H1 (cell line): ENCODE measurements at regions not wholly inside any gene's neighbourhood (a gene's known extent, or its start where the extent isn't known, plus 50 kb on each side); places are given as distances from the start of the nearest gene placed in this dataset.

Experiments used
- ASH2L ChIP-seq: fragments of 200-600, 300-600 bp; sonication (generic); IDR thresholded peaks from one replicate; pipeline ENCODE4 v1.7.1; 2017; ENCODE audit warnings: low read length
- NANOG ChIP-seq: IDR thresholded peaks from 2 replicates; pipeline ENCODE4 v1.6.1; 2011; ENCODE audit warnings: low read length, low read depth, mild to moderate bottlenecking, inconsistent platforms; ENCODE audit not compliant: insufficient read depth, poor library complexity, severe bottlenecking
- POU5F1 ChIP-seq: IDR thresholded peaks from 2 replicates; pipeline ENCODE4 v1.6.1; 2011; ENCODE audit warnings: low read depth, mild to moderate bottlenecking, low read length, moderate library complexity
- RBBP5 ChIP-seq: IDR thresholded peaks from 2 replicates; pipeline ENCODE4 v1.7.1; 2012; ENCODE audit warnings: low read depth, mild to moderate bottlenecking, inconsistent platforms, low read length, moderate library complexity, borderline replicate concordance
- SIRT6 ChIP-seq: IDR thresholded peaks from one replicate; pipeline ENCODE4 v1.7.1; 2012; ENCODE audit warnings: low read length, inconsistent platforms
- SP1 ChIP-seq: IDR thresholded peaks from 2 replicates; pipeline ENCODE4 v1.6.1; 2011; ENCODE audit warnings: low read depth, low read length
- SUZ12 ChIP-seq: fragments of 200-600 bp; sonication (generic); IDR thresholded peaks from 2 replicates; pipeline ENCODE4 v1.6.1; 2012; ENCODE audit warnings: mild to moderate bottlenecking, inconsistent platforms, low read length, moderate library complexity, mixed read lengths
- TF ChIP-seq, protein P1 (sequence below): fragments of 300-600 bp; sonication (generic); IDR thresholded peaks from 2 replicates; pipeline ENCODE4 v1.7.1; 2012; ENCODE audit warnings: low read length, moderate library complexity, mild to moderate bottlenecking, inconsistent platforms; ENCODE audit not compliant: insufficient replicate concordance

DNA sequence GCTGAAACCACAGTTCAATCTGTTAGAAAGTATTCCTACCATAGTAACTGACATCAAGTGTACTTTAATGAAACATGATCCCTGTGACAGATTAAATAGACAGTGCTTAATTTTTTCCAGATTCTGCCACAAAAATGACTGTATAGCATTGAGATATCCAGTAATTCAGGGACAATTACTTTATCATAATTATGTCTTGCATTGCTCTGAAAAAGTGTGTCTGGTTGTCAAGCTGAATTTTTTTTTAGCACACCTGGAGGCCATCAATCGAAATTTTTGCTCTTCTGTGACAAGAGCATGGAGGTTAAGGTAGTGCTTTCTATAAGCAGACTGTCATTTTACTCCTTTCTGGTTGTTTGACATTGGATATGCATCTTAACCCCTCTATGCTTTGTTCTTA is 1083.8 kb upstream of the NRXN1 start (continued):
- TF ChIP-seq, protein P1, sequence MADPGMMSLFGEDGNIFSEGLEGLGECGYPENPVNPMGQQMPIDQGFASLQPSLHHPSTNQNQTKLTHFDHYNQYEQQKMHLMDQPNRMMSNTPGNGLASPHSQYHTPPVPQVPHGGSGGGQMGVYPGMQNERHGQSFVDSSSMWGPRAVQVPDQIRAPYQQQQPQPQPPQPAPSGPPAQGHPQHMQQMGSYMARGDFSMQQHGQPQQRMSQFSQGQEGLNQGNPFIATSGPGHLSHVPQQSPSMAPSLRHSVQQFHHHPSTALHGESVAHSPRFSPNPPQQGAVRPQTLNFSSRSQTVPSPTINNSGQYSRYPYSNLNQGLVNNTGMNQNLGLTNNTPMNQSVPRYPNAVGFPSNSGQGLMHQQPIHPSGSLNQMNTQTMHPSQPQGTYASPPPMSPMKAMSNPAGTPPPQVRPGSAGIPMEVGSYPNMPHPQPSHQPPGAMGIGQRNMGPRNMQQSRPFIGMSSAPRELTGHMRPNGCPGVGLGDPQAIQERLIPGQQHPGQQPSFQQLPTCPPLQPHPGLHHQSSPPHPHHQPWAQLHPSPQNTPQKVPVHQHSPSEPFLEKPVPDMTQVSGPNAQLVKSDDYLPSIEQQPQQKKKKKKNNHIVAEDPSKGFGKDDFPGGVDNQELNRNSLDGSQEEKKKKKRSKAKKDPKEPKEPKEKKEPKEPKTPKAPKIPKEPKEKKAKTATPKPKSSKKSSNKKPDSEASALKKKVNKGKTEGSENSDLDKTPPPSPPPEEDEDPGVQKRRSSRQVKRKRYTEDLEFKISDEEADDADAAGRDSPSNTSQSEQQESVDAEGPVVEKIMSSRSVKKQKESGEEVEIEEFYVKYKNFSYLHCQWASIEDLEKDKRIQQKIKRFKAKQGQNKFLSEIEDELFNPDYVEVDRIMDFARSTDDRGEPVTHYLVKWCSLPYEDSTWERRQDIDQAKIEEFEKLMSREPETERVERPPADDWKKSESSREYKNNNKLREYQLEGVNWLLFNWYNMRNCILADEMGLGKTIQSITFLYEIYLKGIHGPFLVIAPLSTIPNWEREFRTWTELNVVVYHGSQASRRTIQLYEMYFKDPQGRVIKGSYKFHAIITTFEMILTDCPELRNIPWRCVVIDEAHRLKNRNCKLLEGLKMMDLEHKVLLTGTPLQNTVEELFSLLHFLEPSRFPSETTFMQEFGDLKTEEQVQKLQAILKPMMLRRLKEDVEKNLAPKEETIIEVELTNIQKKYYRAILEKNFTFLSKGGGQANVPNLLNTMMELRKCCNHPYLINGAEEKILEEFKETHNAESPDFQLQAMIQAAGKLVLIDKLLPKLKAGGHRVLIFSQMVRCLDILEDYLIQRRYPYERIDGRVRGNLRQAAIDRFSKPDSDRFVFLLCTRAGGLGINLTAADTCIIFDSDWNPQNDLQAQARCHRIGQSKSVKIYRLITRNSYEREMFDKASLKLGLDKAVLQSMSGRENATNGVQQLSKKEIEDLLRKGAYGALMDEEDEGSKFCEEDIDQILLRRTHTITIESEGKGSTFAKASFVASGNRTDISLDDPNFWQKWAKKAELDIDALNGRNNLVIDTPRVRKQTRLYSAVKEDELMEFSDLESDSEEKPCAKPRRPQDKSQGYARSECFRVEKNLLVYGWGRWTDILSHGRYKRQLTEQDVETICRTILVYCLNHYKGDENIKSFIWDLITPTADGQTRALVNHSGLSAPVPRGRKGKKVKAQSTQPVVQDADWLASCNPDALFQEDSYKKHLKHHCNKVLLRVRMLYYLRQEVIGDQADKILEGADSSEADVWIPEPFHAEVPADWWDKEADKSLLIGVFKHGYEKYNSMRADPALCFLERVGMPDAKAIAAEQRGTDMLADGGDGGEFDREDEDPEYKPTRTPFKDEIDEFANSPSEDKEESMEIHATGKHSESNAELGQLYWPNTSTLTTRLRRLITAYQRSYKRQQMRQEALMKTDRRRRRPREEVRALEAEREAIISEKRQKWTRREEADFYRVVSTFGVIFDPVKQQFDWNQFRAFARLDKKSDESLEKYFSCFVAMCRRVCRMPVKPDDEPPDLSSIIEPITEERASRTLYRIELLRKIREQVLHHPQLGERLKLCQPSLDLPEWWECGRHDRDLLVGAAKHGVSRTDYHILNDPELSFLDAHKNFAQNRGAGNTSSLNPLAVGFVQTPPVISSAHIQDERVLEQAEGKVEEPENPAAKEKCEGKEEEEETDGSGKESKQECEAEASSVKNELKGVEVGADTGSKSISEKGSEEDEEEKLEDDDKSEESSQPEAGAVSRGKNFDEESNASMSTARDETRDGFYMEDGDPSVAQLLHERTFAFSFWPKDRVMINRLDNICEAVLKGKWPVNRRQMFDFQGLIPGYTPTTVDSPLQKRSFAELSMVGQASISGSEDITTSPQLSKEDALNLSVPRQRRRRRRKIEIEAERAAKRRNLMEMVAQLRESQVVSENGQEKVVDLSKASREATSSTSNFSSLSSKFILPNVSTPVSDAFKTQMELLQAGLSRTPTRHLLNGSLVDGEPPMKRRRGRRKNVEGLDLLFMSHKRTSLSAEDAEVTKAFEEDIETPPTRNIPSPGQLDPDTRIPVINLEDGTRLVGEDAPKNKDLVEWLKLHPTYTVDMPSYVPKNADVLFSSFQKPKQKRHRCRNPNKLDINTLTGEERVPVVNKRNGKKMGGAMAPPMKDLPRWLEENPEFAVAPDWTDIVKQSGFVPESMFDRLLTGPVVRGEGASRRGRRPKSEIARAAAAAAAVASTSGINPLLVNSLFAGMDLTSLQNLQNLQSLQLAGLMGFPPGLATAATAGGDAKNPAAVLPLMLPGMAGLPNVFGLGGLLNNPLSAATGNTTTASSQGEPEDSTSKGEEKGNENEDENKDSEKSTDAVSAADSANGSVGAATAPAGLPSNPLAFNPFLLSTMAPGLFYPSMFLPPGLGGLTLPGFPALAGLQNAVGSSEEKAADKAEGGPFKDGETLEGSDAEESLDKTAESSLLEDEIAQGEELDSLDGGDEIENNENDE = no peak
- no peak for TF ChIP-seq POU5F1
- no peak for TF ChIP-seq SP1
- no peak for TF ChIP-seq ASH2L
- TF ChIP-seq RBBP5 = no peak
- TF ChIP-seq SIRT6 = no peak
- TF ChIP-seq NANOG = no peak
- TF ChIP-seq SUZ12 = no peak
